ENCODE measurements at regions not wholly inside any gene's neighbourhood (a gene's known extent, or its start where the extent isn't known, plus 50 kb on each side); places are given as distances from the start of the nearest gene placed in this dataset.

- DNase-seq (ENCODE audit: low read depth, low spot score): no peak
Observed at GRCh38 chr11:109796253-109796652, 296.9 kb upstream of the ZC3H12C start.

GRCh38 chr11:109798521-109798920 lies 294.7 kb upstream of the ZC3H12C start:
- DNase-seq (ENCODE audit: low read depth, low spot score): no peak

- no peak for DNase-seq (ENCODE audit: low read depth, low spot score)
Observed at GRCh38 chr11:109799604-109800003, 293.6 kb upstream of the ZC3H12C start.

GRCh38 chr11:109804911-109805310 lies 288.3 kb upstream of the ZC3H12C start:
- no peak for DNase-seq (ENCODE audit: low read depth, low spot score)

GRCh38 chr11:109806205-109806604 lies 287.0 kb upstream of the ZC3H12C start:
- DNase-seq (ENCODE audit: low read depth, low spot score): no peak

- DNase-seq (ENCODE audit: low read depth, low spot score): no peak
Observed at GRCh38 chr11:109808569-109808968, 284.6 kb upstream of the ZC3H12C start.

- DNase-seq (ENCODE audit: low read depth, low spot score): no peak
Observed at GRCh38 chr11:109814824-109815223, 278.4 kb upstream of the ZC3H12C start.

- no peak for DNase-seq (ENCODE audit: low read depth, low spot score)
Observed at GRCh38 chr11:109815500-109816150, 277.6 kb upstream of the ZC3H12C start.

- no peak for DNase-seq (ENCODE audit: low read depth, low spot score)
Observed at GRCh38 chr11:109818290-109818689, 274.9 kb upstream of the ZC3H12C start.

- DNase-seq (ENCODE audit: low read depth, low spot score): no peak
Observed at GRCh38 chr11:109819410-109819809, 273.8 kb upstream of the ZC3H12C start.

GRCh38 chr11:109821511-109821910 lies 271.7 kb upstream of the ZC3H12C start:
- no peak for DNase-seq (ENCODE audit: low read depth, low spot score)

- DNase-seq (ENCODE audit: low read depth, low spot score): no peak
Observed at GRCh38 chr11:109822436-109823102, 270.6 kb upstream of the ZC3H12C start.

- no peak for DNase-seq (ENCODE audit: low read depth, low spot score)
Observed at GRCh38 chr11:109828387-109828786, 264.8 kb upstream of the ZC3H12C start.

GRCh38 chr11:109838026-109838425 lies 255.2 kb upstream of the ZC3H12C start:
- DNase-seq (ENCODE audit: low read depth, low spot score): no peak

GRCh38 chr11:109845437-109845836 lies 247.8 kb upstream of the ZC3H12C start:
- no peak for DNase-seq (ENCODE audit: low read depth, low spot score)

- no peak for DNase-seq (ENCODE audit: low read depth, low spot score)
Observed at GRCh38 chr11:109847621-109848020, 245.6 kb upstream of the ZC3H12C start.

- no peak for DNase-seq (ENCODE audit: low read depth, low spot score)
Observed at GRCh38 chr11:109849051-109849450, 244.1 kb upstream of the ZC3H12C start.

- DNase-seq (ENCODE audit: low read depth, low spot score): no peak
Observed at GRCh38 chr11:109849946-109850345, 243.2 kb upstream of the ZC3H12C start.

- no peak for DNase-seq (ENCODE audit: low read depth, low spot score)
Observed at GRCh38 chr11:109851780-109852390, 241.3 kb upstream of the ZC3H12C start.

- DNase-seq (ENCODE audit: low read depth, low spot score): peak; percentile 3
Observed at GRCh38 chr11:109853156-109853776, 239.9 kb upstream of the ZC3H12C start.

GRCh38 chr11:109854731-109855130 lies 238.5 kb upstream of the ZC3H12C start:
- no peak for DNase-seq (ENCODE audit: low read depth, low spot score)

GRCh38 chr11:109856928-109857327 lies 236.3 kb upstream of the ZC3H12C start:
- no peak for DNase-seq (ENCODE audit: low read depth, low spot score)

- no peak for DNase-seq (ENCODE audit: low read depth, low spot score)
Observed at GRCh38 chr11:109857637-109858036, 235.6 kb upstream of the ZC3H12C start.

Measured in iPS DF 19.7 (cell line).